ENCODE measurements at regions not wholly inside any gene's neighbourhood (a gene's known extent, or its start where the extent isn't known, plus 50 kb on each side); places are given as distances from the start of the nearest gene placed in this dataset.

- no peak for DNase-seq
Measured at GRCh38 chr7:110604885-110605284, 486.0 kb upstream of the LRRN3 start.

GRCh38 chr7:110607050-110607857 lies 483.7 kb upstream of the LRRN3 start:
- DNase-seq = no peak

GRCh38 chr7:110609336-110609735 lies 481.6 kb upstream of the LRRN3 start:
- DNase-seq = no peak

- DNase-seq = no peak
Measured at GRCh38 chr7:110612680-110613079, 478.2 kb upstream of the LRRN3 start.
